SU-DHL-6 (cell line): ENCODE measurements at regions not wholly inside any gene's neighbourhood (a gene's known extent, or its start where the extent isn't known, plus 50 kb on each side); places are given as distances from the start of the nearest gene placed in this dataset.
"Not testable (repeated sequence)": the region's sequence is repeated elsewhere in the genome, so short reads cannot be mapped to it uniquely, and the experiment has no call there.

Experiments
- H2AFZ ChIP-seq: fragments of 200-600 bp; sonication (generic); 2 replicates; pipeline ENCODE4 v1.6.1; 2014; ENCODE audit warnings: low read depth, mild to moderate bottlenecking, moderate library complexity, mixed read lengths, antibody characterized with exemption, low read length; ENCODE audit not compliant: severe bottlenecking
- H3F3A ChIP-seq: fragments of 200-600 bp; shearing (Covaris generic); 2 replicates; pipeline ENCODE4 v1.6.0; 2016; ENCODE audit warnings: antibody characterized with exemption, mild to moderate bottlenecking; ENCODE audit not compliant: insufficient read depth
- H3K27ac ChIP-seq: fragments of 200-600 bp; sonication (generic); 2 replicates; pipeline ENCODE4 v1.5.1; 2016; ENCODE audit warnings: low read depth, mild to moderate bottlenecking, low read length, moderate library complexity, mixed read lengths
- H3K27me3 ChIP-seq: fragments of 200-600 bp; sonication (generic), shearing (Covaris generic); 2 replicates; pipeline ENCODE4 v1.6.0; 2014; ENCODE audit warnings: mild to moderate bottlenecking, low read length
- H3K36me3 ChIP-seq: fragments of 200-600 bp; sonication (generic); 2 replicates; pipeline ENCODE4 v1.6.1; 2014; ENCODE audit warnings: mild to moderate bottlenecking, low read length, mixed read lengths
- H3K4me2 ChIP-seq: fragments of 300-600, 200-600 bp; shearing (Covaris generic), sonication (generic); 2 replicates; pipeline ENCODE4 v1.6.0; 2014; ENCODE audit warnings: low read length, low read depth, mild to moderate bottlenecking; ENCODE audit not compliant: poor library complexity, severe bottlenecking
- H3K4me3 ChIP-seq: fragments of 200-600 bp; sonication (generic); 2 replicates; pipeline ENCODE4 v1.5.1; 2014; ENCODE audit warnings: antibody characterized with exemption, low read length, mild to moderate bottlenecking, mixed read lengths; ENCODE audit not compliant: insufficient read depth, poor library complexity, severe bottlenecking
- H3K79me2 ChIP-seq: fragments of 200-600 bp; sonication (generic); 2 replicates; pipeline ENCODE4 v1.6.1; 2014; ENCODE audit warnings: mild to moderate bottlenecking, low read length, moderate library complexity; ENCODE audit not compliant: insufficient read depth
- H3K9ac ChIP-seq: fragments of 200-600 bp; sonication (generic); 2 replicates; pipeline ENCODE4 v1.7.0; 2014; ENCODE audit warnings: mild to moderate bottlenecking, low read length
- H3K9me2 ChIP-seq: fragments of 200-600 bp; sonication (generic); replicated peaks from 2 replicates; pipeline ENCODE4 v1.6.1; 2014; ENCODE audit warnings: low read length; ENCODE audit not compliant: insufficient read depth
- H3K9me3 ChIP-seq: fragments of 200-600 bp; sonication (generic); 2 replicates; pipeline ENCODE4 v1.6.1; 2014; ENCODE audit warnings: low read length, mixed read lengths; ENCODE audit not compliant: insufficient read depth
- H4K20me1 ChIP-seq: fragments of 200-600 bp; sonication (generic); 2 replicates; pipeline ENCODE4 v1.6.1; 2014; ENCODE audit warnings: low read depth, mild to moderate bottlenecking, antibody characterized with exemption, low read length, moderate library complexity, mixed read lengths
- CTCF ChIP-seq: fragments of 200-600 bp; sonication (generic); IDR thresholded peaks from one replicate; pipeline ENCODE4 v1.5.1; 2017; ENCODE audit warnings: antibody characterized with exemption, mild to moderate bottlenecking, low read length, moderate library complexity; ENCODE audit not compliant: insufficient read depth, poor library complexity, severe bottlenecking
- EZH2phosphoT487 ChIP-seq: fragments of 200-600 bp; sonication (generic), shearing (Covaris generic); conservative IDR thresholded peaks from 2 replicates; pipeline ENCODE4 v1.6.1; 2018; ENCODE audit warnings: mild to moderate bottlenecking, antibody characterized with exemption, low read length, moderate library complexity, mixed read lengths

- H3K4me3 ChIP-seq: no peak overlapping the region
- H2AFZ ChIP-seq: no peak overlapping the region
- no peaks in the 10 kb centered on the region for H3K27me3 ChIP-seq
- no peak overlapping the region for H3K9ac ChIP-seq
- no peak for TF ChIP-seq CTCF
- TF ChIP-seq EZH2phosphoT487: no peak
- no peaks in the 10 kb centered on the region for H3K36me3 ChIP-seq
- no peak overlapping the region for H3K27ac ChIP-seq
- no peaks in the 10 kb centered on the region for H4K20me1 ChIP-seq
- no peaks in the 10 kb centered on the region for H3K9me2 ChIP-seq
- H3K9me3 ChIP-seq: no peaks in the 10 kb centered on the region
- no peaks in the 10 kb centered on the region for H3F3A ChIP-seq
- H3K4me2 ChIP-seq: no peak overlapping the region
- no peaks in the 10 kb centered on the region for H3K79me2 ChIP-seq
Measured at GRCh38 chr7:37552030-37552429, 103.4 kb upstream of the ELMO1 start.

DNA sequence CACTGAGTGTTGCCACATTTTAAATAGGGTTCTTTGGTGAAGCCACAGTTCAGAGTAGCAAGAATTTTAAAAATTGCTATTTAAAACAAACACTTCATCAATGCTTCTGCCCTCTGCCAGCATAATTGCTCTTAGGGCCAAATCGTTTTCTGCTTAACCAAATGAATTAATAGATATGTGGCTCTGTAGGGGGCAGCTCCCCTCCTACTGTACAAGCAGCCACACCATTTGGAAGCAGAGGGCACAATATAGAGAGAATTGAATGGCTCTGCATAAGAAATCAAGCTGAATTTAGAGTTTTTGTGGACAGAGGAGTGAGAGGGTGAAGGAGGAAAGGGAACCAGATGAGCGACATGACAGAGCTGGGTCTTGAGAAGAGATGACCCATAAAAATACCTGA lies 103.8 kb upstream of the ELMO1 start:
- H3K9ac ChIP-seq, H3K79me2 ChIP-seq, H2AFZ ChIP-seq, H3K4me3 ChIP-seq, H3K36me3 ChIP-seq, H3F3A ChIP-seq, H3K9me2 ChIP-seq, H3K27me3 ChIP-seq, H3K9me3 ChIP-seq, H4K20me1 ChIP-seq, H3K4me2 ChIP-seq, H3K27ac ChIP-seq: not testable (repeated sequence)

GRCh38 chr7:37555528-37555927 lies 106.9 kb upstream of the ELMO1 start:
- H3K4me2 ChIP-seq: no peak overlapping the region
- H3F3A ChIP-seq: no peaks in the 10 kb centered on the region
- no peaks in the 10 kb centered on the region for H3K79me2 ChIP-seq
- no peaks in the 10 kb centered on the region for H3K9me3 ChIP-seq
- no peaks in the 10 kb centered on the region for H4K20me1 ChIP-seq
- no peaks in the 10 kb centered on the region for H3K9me2 ChIP-seq
- H3K27ac ChIP-seq: no peak overlapping the region
- no peak overlapping the region for H2AFZ ChIP-seq
- no peak overlapping the region for H3K9ac ChIP-seq
- no peaks in the 10 kb centered on the region for H3K27me3 ChIP-seq
- H3K36me3 ChIP-seq: no peaks in the 10 kb centered on the region
- TF ChIP-seq CTCF (no peak), EZH2phosphoT487 (no peak)
- H3K4me3 ChIP-seq: no peak overlapping the region

GRCh38 chr7:37557571-37558209 lies 109.0 kb upstream of the ELMO1 start:
- no peak overlapping the region for H3K4me2 ChIP-seq
- H3K36me3 ChIP-seq: no peaks in the 10 kb centered on the region
- H3K9ac ChIP-seq: no peak overlapping the region
- H3K27me3 ChIP-seq: no peaks in the 10 kb centered on the region
- H3K79me2 ChIP-seq: no peaks in the 10 kb centered on the region
- H3K4me3 ChIP-seq: no peak overlapping the region
- H3K9me2 ChIP-seq: no peaks in the 10 kb centered on the region
- no peak overlapping the region for H2AFZ ChIP-seq
- no peaks in the 10 kb centered on the region for H3K9me3 ChIP-seq
- no peaks in the 10 kb centered on the region for H4K20me1 ChIP-seq
- H3K27ac ChIP-seq: no peak overlapping the region
- H3F3A ChIP-seq: no peaks in the 10 kb centered on the region
- TF ChIP-seq CTCF (no peak), EZH2phosphoT487 (no peak)
